ENCODE measurements at regions not wholly inside any gene's neighbourhood (a gene's known extent, or its start where the extent isn't known, plus 50 kb on each side); places are given as distances from the start of the nearest gene placed in this dataset.
A peak's percentile ranks its signal among the peaks of the same experiment; 100 is the strongest.

GRCh38 chr18:28651298-28651697, 474.4 kb upstream of the CDH2 start:
- Mint-ChIP-seq H3K4me3 (no peak overlapping the region), H3K9me3 (peaks cover 2 to 27% (median 15%) of the 10 kb centered on the region in 8 donors), H3K27me3 (no peaks in the 10 kb centered on the region), H3K36me3 (no peaks in the 10 kb centered on the region), H3K4me1 (no peaks in the 10 kb centered on the region), H3K27ac (no peak overlapping the region)
- H3K27ac ChIP-seq (ENCODE audit: low read depth, low read length): no peak overlapping the region
- H3K27me3 ChIP-seq (ENCODE audit: insufficient read depth, low read length): no peaks in the 10 kb centered on the region
- POLR2A ChIA-PET (ENCODE audit: partially characterized antibody): interaction anchor here (0.8 kb wide), 1 partner anchor 1914 kb away, joined by 3 read pairs; no protein-coding TSS in a partner anchor
- DNase-seq: no peak
- intact Hi-C loops (cut with micrococcal nuclease): no loop called here
- no peak overlapping the region for H3K4me3 ChIP-seq (ENCODE audit: low read length in 2 of 2)
- H3K9me3 ChIP-seq (ENCODE audit: control insufficient read depth in 1 of 2, low read length in 2 of 2): peaks cover 0 to 13% of the 10 kb centered on the region in 2 donors
- CTCF ChIA-PET (ENCODE audit: partially characterized antibody): interaction anchor here (2.4 kb wide), 1 partner anchor 17 kb away, joined by 5 read pairs; no protein-coding TSS in a partner anchor
- H3K36me3 ChIP-seq (ENCODE audit: insufficient read depth, low read length): no peaks in the 10 kb centered on the region
- no peaks in the 10 kb centered on the region for H3K4me1 ChIP-seq (ENCODE audit: insufficient read depth, low read length)

GRCh38 chr18:28650860-28651259, 473.9 kb upstream of the CDH2 start:
- no peaks in the 10 kb centered on the region for H3K4me1 Mint-ChIP-seq
- Histone ChIP-seq H3K27ac (ENCODE audit: low read depth, low read length) (no peak overlapping the region), H3K9me3 (ENCODE audit: control insufficient read depth in 1 of 2, low read length in 2 of 2) (peaks cover 0 to 13% of the 10 kb centered on the region in 2 donors), H3K27me3 (ENCODE audit: insufficient read depth, low read length) (no peaks in the 10 kb centered on the region), H3K36me3 (ENCODE audit: insufficient read depth, low read length) (no peaks in the 10 kb centered on the region), H3K4me1 (ENCODE audit: insufficient read depth, low read length) (no peaks in the 10 kb centered on the region), H3K4me3 (ENCODE audit: low read length in 2 of 2) (no peak overlapping the region)
- no peaks in the 10 kb centered on the region for H3K27me3 Mint-ChIP-seq
- H3K36me3 Mint-ChIP-seq: no peaks in the 10 kb centered on the region
- no peak for DNase-seq
- H3K27ac Mint-ChIP-seq: no peak overlapping the region
- H3K9me3 Mint-ChIP-seq: peaks cover 2 to 27% (median 15%) of the 10 kb centered on the region in 8 donors
- CTCF ChIA-PET (ENCODE audit: partially characterized antibody): interaction anchor here (2.4 kb wide), 1 partner anchor 17 kb away, joined by 5 read pairs; no protein-coding TSS in a partner anchor
- H3K4me3 Mint-ChIP-seq: no peak overlapping the region
- POLR2A ChIA-PET (ENCODE audit: partially characterized antibody): interaction anchor here (0.8 kb wide), 1 partner anchor 1913 kb away, joined by 3 read pairs; no protein-coding TSS in a partner anchor
- intact Hi-C loops (cut with micrococcal nuclease): no loop called here

GRCh38 chr18:28647961-28648360, 471.0 kb upstream of the CDH2 start:
- Mint-ChIP-seq H3K9me3 (peaks cover 2 to 33% (median 14%) of the 10 kb centered on the region in 8 donors), H3K36me3 (no peaks in the 10 kb centered on the region), H3K4me1 (no peaks in the 10 kb centered on the region), H3K4me3 (no peak overlapping the region), H3K27me3 (no peaks in the 10 kb centered on the region), H3K27ac (no peak overlapping the region)
- Histone ChIP-seq H3K4me1 (ENCODE audit: insufficient read depth, low read length) (no peaks in the 10 kb centered on the region), H3K9me3 (ENCODE audit: control insufficient read depth in 1 of 2, low read length in 2 of 2) (peaks cover 0 to 13% of the 10 kb centered on the region in 2 donors), H3K27ac (ENCODE audit: low read depth, low read length) (no peak overlapping the region), H3K4me3 (ENCODE audit: low read length in 2 of 2) (no peak overlapping the region), H3K36me3 (ENCODE audit: insufficient read depth, low read length) (no peaks in the 10 kb centered on the region), H3K27me3 (ENCODE audit: insufficient read depth, low read length) (no peaks in the 10 kb centered on the region)
- intact Hi-C loops (cut with micrococcal nuclease): no loop called here
- POLR2A ChIA-PET (ENCODE audit: partially characterized antibody): no interaction called here
- CTCF ChIA-PET (ENCODE audit: partially characterized antibody): no interaction called here
- DNase-seq: no peak

GRCh38 chr18:28637897-28638296, 461.0 kb upstream of the CDH2 start:
- intact Hi-C loops (cut with micrococcal nuclease): no loop called here
- CTCF ChIA-PET (ENCODE audit: partially characterized antibody): no interaction called here
- H3K27me3 Mint-ChIP-seq: no peaks in the 10 kb centered on the region

GRCh38 chr18:28635530-28635929, 458.6 kb upstream of the CDH2 start:
- Mint-ChIP-seq H3K27me3 (no peaks in the 10 kb centered on the region), H3K36me3 (no peaks in the 10 kb centered on the region), H3K9me3 (peaks cover 4 to 50% (median 23%) of the 10 kb centered on the region in 8 donors), H3K27ac (no peak overlapping the region), H3K4me1 (no peaks in the 10 kb centered on the region), H3K4me3 (no peak overlapping the region)
- no peaks in the 10 kb centered on the region for H3K36me3 ChIP-seq (ENCODE audit: insufficient read depth, low read length)
- CTCF ChIA-PET (ENCODE audit: partially characterized antibody): no interaction called here
- no peaks in the 10 kb centered on the region for H3K4me1 ChIP-seq (ENCODE audit: insufficient read depth, low read length)
- intact Hi-C loops (cut with micrococcal nuclease): no loop called here
- no peak overlapping the region for H3K27ac ChIP-seq (ENCODE audit: low read depth, low read length)
- no peak overlapping the region for H3K4me3 ChIP-seq (ENCODE audit: low read length in 2 of 2)
- DNase-seq: peak in 1 of 5 donors; percentile 15
- no peaks in the 10 kb centered on the region for H3K27me3 ChIP-seq (ENCODE audit: insufficient read depth, low read length)
- POLR2A ChIA-PET (ENCODE audit: partially characterized antibody): no interaction called here
- H3K9me3 ChIP-seq (ENCODE audit: control insufficient read depth in 1 of 2, low read length in 2 of 2): peaks cover 0 to 6% of the 10 kb centered on the region in 2 donors

More at GRCh38 chr18:28637897-28638296, 461.0 kb upstream of the CDH2 start:
- Histone ChIP-seq H3K27ac (ENCODE audit: low read depth, low read length) (no peak overlapping the region), H3K36me3 (ENCODE audit: insufficient read depth, low read length) (no peaks in the 10 kb centered on the region), H3K27me3 (ENCODE audit: insufficient read depth, low read length) (no peaks in the 10 kb centered on the region), H3K4me1 (ENCODE audit: insufficient read depth, low read length) (no peaks in the 10 kb centered on the region), H3K4me3 (ENCODE audit: low read length in 2 of 2) (no peak overlapping the region), H3K9me3 (ENCODE audit: control insufficient read depth in 1 of 2, low read length in 2 of 2) (peaks cover 0 to 6% of the 10 kb centered on the region in 2 donors)
- Mint-ChIP-seq H3K36me3 (no peaks in the 10 kb centered on the region), H3K4me1 (no peaks in the 10 kb centered on the region), H3K9me3 (peaks cover 4 to 49% (median 20%) of the 10 kb centered on the region in 8 donors), H3K4me3 (no peak overlapping the region), H3K27ac (no peak overlapping the region)
- no peak for DNase-seq
- POLR2A ChIA-PET (ENCODE audit: partially characterized antibody): no interaction called here

DNA sequence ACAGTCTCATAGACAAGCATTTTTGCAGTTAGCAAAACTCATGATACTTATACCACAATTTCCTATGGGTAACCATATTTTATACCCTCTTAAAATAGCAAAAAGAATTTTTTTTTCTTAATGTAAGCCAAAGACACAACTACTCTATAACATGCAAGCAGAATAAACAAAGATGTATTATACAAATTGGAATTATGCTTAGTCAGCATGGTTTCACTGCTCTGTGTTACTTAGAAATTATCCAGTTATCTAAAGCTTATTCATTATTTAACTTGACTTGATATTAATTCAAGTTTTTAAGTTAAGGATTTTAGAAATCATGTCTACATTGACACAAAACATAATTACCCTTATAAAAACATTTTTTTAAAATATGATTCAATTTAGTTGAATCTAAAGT, 449.8 kb upstream of the CDH2 start:
- no peaks in the 10 kb centered on the region for H3K9me3 ChIP-seq (ENCODE audit: control insufficient read depth in 1 of 2, low read length in 2 of 2)
- intact Hi-C loops (cut with micrococcal nuclease): no loop called here
- H3K36me3 ChIP-seq (ENCODE audit: insufficient read depth, low read length): no peaks in the 10 kb centered on the region
- no peak overlapping the region for H3K27ac Mint-ChIP-seq
- H3K36me3 Mint-ChIP-seq: no peaks in the 10 kb centered on the region
- H3K27me3 ChIP-seq (ENCODE audit: insufficient read depth, low read length): no peaks in the 10 kb centered on the region
- H3K4me3 Mint-ChIP-seq: no peak overlapping the region
- DNase-seq: no peak
- H3K4me3 ChIP-seq (ENCODE audit: low read length in 2 of 2): no peak overlapping the region
- no peaks in the 10 kb centered on the region for H3K4me1 Mint-ChIP-seq
- H3K27ac ChIP-seq (ENCODE audit: low read depth, low read length): no peak overlapping the region
- no peaks in the 10 kb centered on the region for H3K27me3 Mint-ChIP-seq
- peaks cover 0 to 14% (median 7%) of the 10 kb centered on the region in 8 donors for H3K9me3 Mint-ChIP-seq
- CTCF ChIA-PET (ENCODE audit: partially characterized antibody): no interaction called here
- H3K4me1 ChIP-seq (ENCODE audit: insufficient read depth, low read length): no peaks in the 10 kb centered on the region
- POLR2A ChIA-PET (ENCODE audit: partially characterized antibody): no interaction called here

DNA sequence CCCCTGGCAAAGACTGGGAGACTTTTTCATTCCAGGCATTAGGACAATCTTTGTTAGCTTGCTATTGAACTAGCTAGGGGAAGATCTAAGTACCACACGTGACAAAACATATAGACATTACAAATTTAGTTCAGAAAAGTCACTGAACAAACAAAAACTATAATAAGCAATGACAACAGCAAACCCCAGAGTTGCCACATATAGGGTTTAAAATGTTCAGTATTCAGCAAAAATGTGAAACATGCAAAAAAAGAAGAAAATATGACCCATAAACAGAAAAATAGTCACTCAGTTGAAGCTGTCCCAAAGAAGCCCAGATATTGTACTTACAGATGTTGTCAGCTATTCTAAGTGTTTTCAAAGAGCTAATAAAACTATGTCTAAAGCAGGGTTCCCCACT, 431.1 kb upstream of the CDH2 start:
- H3K4me3 ChIP-seq (ENCODE audit: low read length in 2 of 2): no peak overlapping the region
- H3K4me1 Mint-ChIP-seq: no peaks in the 10 kb centered on the region
- peaks cover 0 to 22% (median 15%) of the 10 kb centered on the region in 8 donors for H3K9me3 Mint-ChIP-seq
- H3K27me3 Mint-ChIP-seq: no peaks in the 10 kb centered on the region
- H3K36me3 Mint-ChIP-seq: no peaks in the 10 kb centered on the region
- no peak overlapping the region for H3K27ac Mint-ChIP-seq
- intact Hi-C loops (cut with micrococcal nuclease): no loop called here
- H3K4me1 ChIP-seq (ENCODE audit: insufficient read depth, low read length): no peaks in the 10 kb centered on the region
- ChIA-PET CTCF (ENCODE audit: partially characterized antibody) (no interaction called here), POLR2A (ENCODE audit: partially characterized antibody) (no interaction called here)
- H3K27ac ChIP-seq (ENCODE audit: low read depth, low read length): no peak overlapping the region
- H3K27me3 ChIP-seq (ENCODE audit: insufficient read depth, low read length): no peaks in the 10 kb centered on the region
- no peak for DNase-seq
- H3K4me3 Mint-ChIP-seq: no peak overlapping the region
- H3K9me3 ChIP-seq (ENCODE audit: control insufficient read depth in 1 of 2, low read length in 2 of 2): no peaks in the 10 kb centered on the region
- no peaks in the 10 kb centered on the region for H3K36me3 ChIP-seq (ENCODE audit: insufficient read depth, low read length)

- intact Hi-C loops (cut with micrococcal nuclease): no loop called here
- no peaks in the 10 kb centered on the region for H3K36me3 Mint-ChIP-seq
Observed at GRCh38 chr18:28606686-28607085, 429.8 kb upstream of the CDH2 start.

More at GRCh38 chr18:28606686-28607085, 429.8 kb upstream of the CDH2 start:
- POLR2A ChIA-PET (ENCODE audit: partially characterized antibody): no interaction called here
- Histone ChIP-seq H3K27ac (ENCODE audit: low read depth, low read length) (no peak overlapping the region), H3K9me3 (ENCODE audit: control insufficient read depth in 1 of 2, low read length in 2 of 2) (no peaks in the 10 kb centered on the region), H3K4me1 (ENCODE audit: insufficient read depth, low read length) (no peaks in the 10 kb centered on the region), H3K36me3 (ENCODE audit: insufficient read depth, low read length) (no peaks in the 10 kb centered on the region), H3K4me3 (ENCODE audit: low read length in 2 of 2) (no peak overlapping the region), H3K27me3 (ENCODE audit: insufficient read depth, low read length) (no peaks in the 10 kb centered on the region)
- no peak overlapping the region for H3K4me3 Mint-ChIP-seq
- no peaks in the 10 kb centered on the region for H3K27me3 Mint-ChIP-seq
- H3K9me3 Mint-ChIP-seq: peaks cover 0 to 22% (median 15%) of the 10 kb centered on the region in 8 donors
- CTCF ChIA-PET (ENCODE audit: partially characterized antibody): interaction anchor here (0.7 kb wide), 1 partner anchor 115 kb away, joined by 3 read pairs; no protein-coding TSS in a partner anchor
- H3K27ac Mint-ChIP-seq: no peak overlapping the region
- no peaks in the 10 kb centered on the region for H3K4me1 Mint-ChIP-seq
- DNase-seq: no peak

Measured in CD4-positive, alpha-beta memory T cell (primary cell).